Chondrocyte (in vitro differentiated cells): ENCODE measurements at regions not wholly inside any gene's neighbourhood (a gene's known extent, or its start where the extent isn't known, plus 50 kb on each side); places are given as distances from the start of the nearest gene placed in this dataset.
A peak's percentile ranks its signal among the peaks of the same experiment; 100 is the strongest.

Experiments
- DNase-seq: peaks from one replicate; pipeline ENCODE4 v3.0.0; 2021; ENCODE audit warnings: mixed read lengths, low spot score
- H3K27ac Mint-ChIP-seq: one replicate; pipeline ENCODE4 v1.8.0; 2021; ENCODE audit warnings: mild to moderate bottlenecking, moderate library complexity, mixed read lengths; ENCODE audit not compliant: unreplicated experiment
- H3K27me3 Mint-ChIP-seq: 2 replicates; pipeline ENCODE4 v1.8.0; 2021; ENCODE audit warnings: low read depth, mixed read lengths
- H3K36me3 Mint-ChIP-seq: 2 replicates; pipeline ENCODE4 v1.8.0; 2021; ENCODE audit warnings: low read depth, mixed read lengths
- H3K4me1 Mint-ChIP-seq: 2 replicates; pipeline ENCODE4 v1.8.0; 2021; ENCODE audit warnings: low read depth, mild to moderate bottlenecking, mixed read lengths
- H3K4me3 Mint-ChIP-seq: one replicate; pipeline ENCODE4 v1.8.0; 2021; ENCODE audit warnings: mild to moderate bottlenecking, moderate library complexity, mixed read lengths; ENCODE audit not compliant: unreplicated experiment
- H3K9me3 Mint-ChIP-seq: 2 replicates; pipeline ENCODE4 v1.8.0; 2021; ENCODE audit warnings: low read depth, mixed read lengths
- TF ChIP-seq, protein P1 (sequence below): fragments of 200-600 bp; sonication (generic); IDR thresholded peaks from 2 replicates; pipeline ENCODE4 v1.5.0; 2021; ENCODE audit warnings: antibody characterized with exemption, mild to moderate bottlenecking, moderate library complexity

DNA sequence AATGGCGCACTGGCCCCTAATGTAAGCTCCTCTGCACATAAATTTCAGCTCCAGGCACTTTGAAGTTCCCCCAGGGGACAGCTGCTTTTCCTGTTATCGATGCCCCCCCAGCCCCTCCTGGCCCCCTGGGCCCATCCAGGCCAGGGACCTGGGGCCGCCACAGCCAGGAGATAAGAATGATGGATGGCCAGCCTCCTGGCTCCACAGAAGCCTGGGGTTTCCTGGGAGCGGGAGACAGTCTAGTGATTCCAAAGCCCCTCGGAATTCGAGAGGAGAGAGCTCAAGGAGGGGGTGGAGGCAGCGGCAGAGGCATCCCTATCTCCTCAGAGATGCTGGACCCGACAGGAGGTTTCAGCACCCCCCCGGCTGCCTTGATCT, 98.4 kb upstream of the HAND1 start:
- Mint-ChIP-seq H3K4me3 (no peak overlapping the region), H3K9me3 (no peaks in the 10 kb centered on the region), H3K4me1 (no peaks in the 10 kb centered on the region), H3K27me3 (peaks cover 65% of the 10 kb centered on the region), H3K27ac (no peak overlapping the region), H3K36me3 (no peaks in the 10 kb centered on the region)
- no peak for DNase-seq
- TF ChIP-seq, protein P1, sequence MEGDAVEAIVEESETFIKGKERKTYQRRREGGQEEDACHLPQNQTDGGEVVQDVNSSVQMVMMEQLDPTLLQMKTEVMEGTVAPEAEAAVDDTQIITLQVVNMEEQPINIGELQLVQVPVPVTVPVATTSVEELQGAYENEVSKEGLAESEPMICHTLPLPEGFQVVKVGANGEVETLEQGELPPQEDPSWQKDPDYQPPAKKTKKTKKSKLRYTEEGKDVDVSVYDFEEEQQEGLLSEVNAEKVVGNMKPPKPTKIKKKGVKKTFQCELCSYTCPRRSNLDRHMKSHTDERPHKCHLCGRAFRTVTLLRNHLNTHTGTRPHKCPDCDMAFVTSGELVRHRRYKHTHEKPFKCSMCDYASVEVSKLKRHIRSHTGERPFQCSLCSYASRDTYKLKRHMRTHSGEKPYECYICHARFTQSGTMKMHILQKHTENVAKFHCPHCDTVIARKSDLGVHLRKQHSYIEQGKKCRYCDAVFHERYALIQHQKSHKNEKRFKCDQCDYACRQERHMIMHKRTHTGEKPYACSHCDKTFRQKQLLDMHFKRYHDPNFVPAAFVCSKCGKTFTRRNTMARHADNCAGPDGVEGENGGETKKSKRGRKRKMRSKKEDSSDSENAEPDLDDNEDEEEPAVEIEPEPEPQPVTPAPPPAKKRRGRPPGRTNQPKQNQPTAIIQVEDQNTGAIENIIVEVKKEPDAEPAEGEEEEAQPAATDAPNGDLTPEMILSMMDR: no peak

- H3K36me3 Mint-ChIP-seq: no peaks in the 10 kb centered on the region
- no peak overlapping the region for H3K27ac Mint-ChIP-seq
- TF ChIP-seq, protein P1: peak; percentile 44
- H3K4me3 Mint-ChIP-seq: no peak overlapping the region
- H3K27me3 Mint-ChIP-seq: peaks cover 67% of the 10 kb centered on the region
- no peaks in the 10 kb centered on the region for H3K4me1 Mint-ChIP-seq
- no peaks in the 10 kb centered on the region for H3K9me3 Mint-ChIP-seq
- no peak for DNase-seq
These were observed 97.8 kb upstream of the HAND1 start for GRCh38 chr5:154575546-154576428.

DNA sequence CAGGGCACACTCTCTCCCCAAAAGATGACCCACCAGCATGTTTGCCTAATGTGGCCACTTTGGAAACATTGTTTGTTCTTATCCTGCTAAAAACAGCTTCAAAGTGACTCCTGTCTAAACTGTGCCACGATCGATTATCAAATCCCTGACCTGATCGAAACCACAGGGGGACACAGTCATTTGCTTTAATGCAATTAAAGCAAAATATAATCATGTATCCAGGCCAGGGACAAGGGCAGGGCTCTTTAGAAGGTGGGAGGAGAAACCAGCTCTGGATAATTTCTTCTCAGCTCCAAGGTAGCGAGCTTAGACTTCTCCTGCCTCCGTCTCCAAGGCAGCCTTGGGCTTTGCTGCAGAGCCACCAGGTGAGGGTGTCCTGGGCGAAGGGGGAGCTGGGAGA, 95.0 kb upstream of the HAND1 start:
- Mint-ChIP-seq H3K4me3 (no peak overlapping the region), H3K36me3 (no peaks in the 10 kb centered on the region), H3K27me3 (peaks cover 67% of the 10 kb centered on the region), H3K4me1 (no peaks in the 10 kb centered on the region), H3K9me3 (no peaks in the 10 kb centered on the region), H3K27ac (no peak overlapping the region)
- DNase-seq: no peak
- TF ChIP-seq, protein P1: no peak

GRCh38 chr5:154571325-154572035, 93.5 kb upstream of the HAND1 start:
- Mint-ChIP-seq H3K27me3 (peaks cover 65% of the 10 kb centered on the region), H3K9me3 (no peaks in the 10 kb centered on the region), H3K4me3 (no peak overlapping the region), H3K27ac (no peak overlapping the region), H3K36me3 (no peaks in the 10 kb centered on the region), H3K4me1 (no peaks in the 10 kb centered on the region)
- DNase-seq: no peak
- TF ChIP-seq, protein P1: no peak

- H3K36me3 Mint-ChIP-seq: no peaks in the 10 kb centered on the region
- peaks cover 61% of the 10 kb centered on the region for H3K27me3 Mint-ChIP-seq
- H3K4me3 Mint-ChIP-seq: no peak overlapping the region
- H3K4me1 Mint-ChIP-seq: no peaks in the 10 kb centered on the region
- no peak overlapping the region for H3K27ac Mint-ChIP-seq
- TF ChIP-seq, protein P1: no peak
- H3K9me3 Mint-ChIP-seq: no peaks in the 10 kb centered on the region
- no peak for DNase-seq
These were observed 92.7 kb upstream of the HAND1 start for GRCh38 chr5:154570572-154571324.
